SU-DHL-6 (cell line): ENCODE measurements at regions not wholly inside any gene's neighbourhood (a gene's known extent, or its start where the extent isn't known, plus 50 kb on each side); places are given as distances from the start of the nearest gene placed in this dataset.
"Not testable (repeated sequence)": the region's sequence is repeated elsewhere in the genome, so short reads cannot be mapped to it uniquely, and the experiment has no call there.

Source experiments
- H2AFZ ChIP-seq: fragments of 200-600 bp; sonication (generic); 2 replicates; pipeline ENCODE4 v1.6.1; 2014; ENCODE audit warnings: low read depth, mild to moderate bottlenecking, moderate library complexity, mixed read lengths, antibody characterized with exemption, low read length; ENCODE audit not compliant: severe bottlenecking
- H3F3A ChIP-seq: fragments of 200-600 bp; shearing (Covaris generic); 2 replicates; pipeline ENCODE4 v1.6.0; 2016; ENCODE audit warnings: antibody characterized with exemption, mild to moderate bottlenecking; ENCODE audit not compliant: insufficient read depth
- H3K27ac ChIP-seq: fragments of 200-600 bp; sonication (generic); 2 replicates; pipeline ENCODE4 v1.5.1; 2016; ENCODE audit warnings: low read depth, mild to moderate bottlenecking, low read length, moderate library complexity, mixed read lengths
- H3K27me3 ChIP-seq: fragments of 200-600 bp; sonication (generic), shearing (Covaris generic); 2 replicates; pipeline ENCODE4 v1.6.0; 2014; ENCODE audit warnings: mild to moderate bottlenecking, low read length
- H3K36me3 ChIP-seq: fragments of 200-600 bp; sonication (generic); 2 replicates; pipeline ENCODE4 v1.6.1; 2014; ENCODE audit warnings: mild to moderate bottlenecking, low read length, mixed read lengths
- H3K4me2 ChIP-seq: fragments of 300-600, 200-600 bp; shearing (Covaris generic), sonication (generic); 2 replicates; pipeline ENCODE4 v1.6.0; 2014; ENCODE audit warnings: low read length, low read depth, mild to moderate bottlenecking; ENCODE audit not compliant: poor library complexity, severe bottlenecking
- H3K4me3 ChIP-seq: fragments of 200-600 bp; sonication (generic); 2 replicates; pipeline ENCODE4 v1.5.1; 2014; ENCODE audit warnings: antibody characterized with exemption, low read length, mild to moderate bottlenecking, mixed read lengths; ENCODE audit not compliant: insufficient read depth, poor library complexity, severe bottlenecking
- H3K79me2 ChIP-seq: fragments of 200-600 bp; sonication (generic); 2 replicates; pipeline ENCODE4 v1.6.1; 2014; ENCODE audit warnings: mild to moderate bottlenecking, low read length, moderate library complexity; ENCODE audit not compliant: insufficient read depth
- H3K9ac ChIP-seq: fragments of 200-600 bp; sonication (generic); 2 replicates; pipeline ENCODE4 v1.7.0; 2014; ENCODE audit warnings: mild to moderate bottlenecking, low read length
- H3K9me2 ChIP-seq: fragments of 200-600 bp; sonication (generic); replicated peaks from 2 replicates; pipeline ENCODE4 v1.6.1; 2014; ENCODE audit warnings: low read length; ENCODE audit not compliant: insufficient read depth
- H3K9me3 ChIP-seq: fragments of 200-600 bp; sonication (generic); 2 replicates; pipeline ENCODE4 v1.6.1; 2014; ENCODE audit warnings: low read length, mixed read lengths; ENCODE audit not compliant: insufficient read depth
- H4K20me1 ChIP-seq: fragments of 200-600 bp; sonication (generic); 2 replicates; pipeline ENCODE4 v1.6.1; 2014; ENCODE audit warnings: low read depth, mild to moderate bottlenecking, antibody characterized with exemption, low read length, moderate library complexity, mixed read lengths
- EZH2phosphoT487 ChIP-seq: fragments of 200-600 bp; sonication (generic), shearing (Covaris generic); conservative IDR thresholded peaks from 2 replicates; pipeline ENCODE4 v1.6.1; 2018; ENCODE audit warnings: mild to moderate bottlenecking, antibody characterized with exemption, low read length, moderate library complexity, mixed read lengths
- TF ChIP-seq, protein P1 (sequence below): fragments of 200-600 bp; sonication (generic); IDR thresholded peaks from one replicate; pipeline ENCODE4 v1.5.1; 2017; ENCODE audit warnings: antibody characterized with exemption, mild to moderate bottlenecking, low read length, moderate library complexity; ENCODE audit not compliant: insufficient read depth, poor library complexity, severe bottlenecking

DNA sequence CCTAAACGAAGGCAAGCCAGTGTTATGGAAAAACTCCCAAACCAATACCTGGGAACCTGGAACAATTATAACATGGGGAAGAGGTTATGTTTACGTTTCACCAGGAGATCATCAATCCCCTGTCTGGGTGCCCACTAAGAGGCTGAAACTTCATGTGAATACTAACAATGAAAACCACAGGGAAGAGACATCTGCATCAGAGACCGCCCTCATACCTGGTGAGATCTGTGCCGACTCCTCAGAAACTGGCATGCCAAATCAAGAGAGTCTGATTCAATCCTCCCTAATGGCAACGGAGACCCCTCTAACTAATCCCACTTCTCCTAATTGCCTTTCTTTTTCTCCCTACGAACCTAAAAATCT, 163.2 kb downstream of the IER5 start:
- Histone ChIP-seq H3K4me2 (no peak overlapping the region), H3K9ac (no peak overlapping the region), H3K9me3 (peaks cover 8% of the 10 kb centered on the region; the same call in 1 of the 2 replicates), H3K79me2 (no peaks in the 10 kb centered on the region), H4K20me1 (no peaks in the 10 kb centered on the region), H3K36me3 (no peaks in the 10 kb centered on the region), H3F3A (no peaks in the 10 kb centered on the region), H3K4me3 (no peak overlapping the region), H3K9me2 (no peaks in the 10 kb centered on the region), H3K27ac (no peak overlapping the region), H3K27me3 (no peaks in the 10 kb centered on the region), H2AFZ (no peak overlapping the region)
- no peak for TF ChIP-seq EZH2phosphoT487
- TF ChIP-seq, protein P1, sequence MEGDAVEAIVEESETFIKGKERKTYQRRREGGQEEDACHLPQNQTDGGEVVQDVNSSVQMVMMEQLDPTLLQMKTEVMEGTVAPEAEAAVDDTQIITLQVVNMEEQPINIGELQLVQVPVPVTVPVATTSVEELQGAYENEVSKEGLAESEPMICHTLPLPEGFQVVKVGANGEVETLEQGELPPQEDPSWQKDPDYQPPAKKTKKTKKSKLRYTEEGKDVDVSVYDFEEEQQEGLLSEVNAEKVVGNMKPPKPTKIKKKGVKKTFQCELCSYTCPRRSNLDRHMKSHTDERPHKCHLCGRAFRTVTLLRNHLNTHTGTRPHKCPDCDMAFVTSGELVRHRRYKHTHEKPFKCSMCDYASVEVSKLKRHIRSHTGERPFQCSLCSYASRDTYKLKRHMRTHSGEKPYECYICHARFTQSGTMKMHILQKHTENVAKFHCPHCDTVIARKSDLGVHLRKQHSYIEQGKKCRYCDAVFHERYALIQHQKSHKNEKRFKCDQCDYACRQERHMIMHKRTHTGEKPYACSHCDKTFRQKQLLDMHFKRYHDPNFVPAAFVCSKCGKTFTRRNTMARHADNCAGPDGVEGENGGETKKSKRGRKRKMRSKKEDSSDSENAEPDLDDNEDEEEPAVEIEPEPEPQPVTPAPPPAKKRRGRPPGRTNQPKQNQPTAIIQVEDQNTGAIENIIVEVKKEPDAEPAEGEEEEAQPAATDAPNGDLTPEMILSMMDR = no peak

DNA sequence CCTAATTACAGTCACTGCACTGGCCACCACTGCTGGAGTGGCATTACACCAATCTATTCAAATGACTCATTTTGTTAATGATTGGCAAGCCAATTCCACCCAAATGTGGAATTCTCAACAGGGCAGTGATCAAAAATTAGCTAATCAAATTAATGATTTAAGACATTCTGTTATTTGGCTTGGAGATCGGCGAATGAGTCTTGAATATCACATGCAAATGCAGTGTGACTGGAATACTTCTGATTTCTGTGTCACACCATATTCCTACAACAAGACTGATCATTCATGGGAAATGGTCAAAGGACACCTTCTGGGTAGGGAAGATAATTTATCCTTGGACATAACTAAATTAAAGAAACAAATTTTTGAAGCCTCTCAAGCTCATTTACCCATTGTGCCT, 165.1 kb downstream of the IER5 start:
- not testable (repeated sequence) for H4K20me1 ChIP-seq, H3K4me2 ChIP-seq, H3K9ac ChIP-seq, H3K9me2 ChIP-seq, H3K36me3 ChIP-seq, H3K4me3 ChIP-seq, H3K9me3 ChIP-seq, H3K79me2 ChIP-seq, H3K27ac ChIP-seq, H2AFZ ChIP-seq, H3F3A ChIP-seq, H3K27me3 ChIP-seq

DNA sequence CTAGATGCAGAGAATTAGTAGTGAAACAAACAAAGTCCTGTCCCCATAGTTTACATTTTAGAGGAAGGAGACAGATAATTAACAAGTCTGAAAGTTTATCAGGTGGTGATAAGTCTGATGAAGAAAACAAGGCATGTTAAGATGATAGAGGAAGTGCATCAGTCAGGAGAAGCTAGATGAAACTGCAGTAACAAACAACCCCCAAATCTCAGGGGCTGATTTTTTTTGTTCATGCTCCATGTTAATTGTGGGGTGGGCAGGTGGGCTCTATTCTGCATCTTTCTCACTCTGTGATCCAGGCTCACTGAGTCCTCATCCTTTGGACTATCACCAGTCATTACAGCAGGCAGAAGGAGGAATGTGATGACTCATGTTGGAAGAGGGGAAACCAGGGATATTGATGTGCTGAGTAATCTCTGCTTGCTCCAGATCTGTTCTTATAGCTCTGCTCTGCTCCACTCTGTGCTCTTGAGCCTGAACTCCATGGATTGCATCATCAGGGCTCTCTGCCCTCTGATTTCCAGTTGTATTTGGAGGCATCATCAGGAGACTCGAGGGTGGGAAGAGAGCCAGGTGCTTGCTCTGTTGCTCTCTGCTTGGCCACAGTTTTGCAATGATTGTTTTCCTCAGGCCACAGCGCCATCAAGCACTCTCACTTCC, 166.9 kb downstream of the IER5 start:
- Histone ChIP-seq H3K9me2 (no peaks in the 10 kb centered on the region), H3K4me3 (no peak overlapping the region), H3K79me2 (no peaks in the 10 kb centered on the region), H3K27ac (no peak overlapping the region), H3K36me3 (no peaks in the 10 kb centered on the region), H3F3A (no peaks in the 10 kb centered on the region), H3K9me3 (peaks cover 8% of the 10 kb centered on the region; the same call in 1 of the 2 replicates), H3K27me3 (no peaks in the 10 kb centered on the region), H3K9ac (no peak overlapping the region), H2AFZ (no peak overlapping the region), H3K4me2 (no peak overlapping the region), H4K20me1 (no peaks in the 10 kb centered on the region)
- TF ChIP-seq EZH2phosphoT487 = no peak
- TF ChIP-seq, protein P1 = no peak

DNA sequence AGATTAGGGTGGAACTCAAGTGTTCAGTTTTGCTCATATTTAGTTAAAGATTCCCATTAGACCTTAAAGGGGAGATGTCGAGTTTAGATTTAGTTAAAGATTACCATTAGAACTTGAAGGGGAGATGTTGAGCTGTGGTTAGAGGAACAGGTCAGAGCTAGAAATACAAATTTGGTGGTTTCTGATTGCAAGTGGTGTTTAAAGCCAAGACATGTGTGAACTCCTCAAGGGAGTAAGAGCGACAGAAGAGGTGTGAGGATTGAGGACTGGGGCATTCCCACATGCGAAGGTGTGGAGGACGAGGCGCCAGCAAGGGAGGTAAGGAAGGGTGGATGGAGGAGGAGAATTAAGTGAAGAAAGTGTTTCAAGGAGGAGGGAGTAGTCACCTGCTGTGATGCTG, 168.6 kb downstream of the IER5 start:
- H3K9ac ChIP-seq = no peak overlapping the region
- no peaks in the 10 kb centered on the region for H3F3A ChIP-seq
- no peaks in the 10 kb centered on the region for H3K79me2 ChIP-seq
- H4K20me1 ChIP-seq = no peaks in the 10 kb centered on the region
- H3K9me2 ChIP-seq = no peaks in the 10 kb centered on the region
- no peak overlapping the region for H3K27ac ChIP-seq
- no peaks in the 10 kb centered on the region for H3K27me3 ChIP-seq
- H3K9me3 ChIP-seq = peaks cover 8% of the 10 kb centered on the region; the same call in 1 of the 2 replicates
- no peak overlapping the region for H3K4me3 ChIP-seq
- H2AFZ ChIP-seq = no peak overlapping the region
- no peaks in the 10 kb centered on the region for H3K36me3 ChIP-seq
- TF ChIP-seq, protein P1 = no peak
- no peak for TF ChIP-seq EZH2phosphoT487
- H3K4me2 ChIP-seq = no peak overlapping the region
